ENCODE measurements at regions not wholly inside any gene's neighbourhood (a gene's known extent, or its start where the extent isn't known, plus 50 kb on each side); places are given as distances from the start of the nearest gene placed in this dataset.
A peak's percentile ranks its signal among the peaks of the same experiment; 100 is the strongest.

GRCh38 chr5:136434795-136435194 is 69.5 kb upstream of the TRPC7 start:
- no peak for TF ChIP-seq CTCF (conservative IDR thresholded peaks at IDR 0.05)
- no peak for DNase-seq (ENCODE audit: low read depth, low spot score)
- H3K27me3 Mint-ChIP-seq (ENCODE audit: low read depth): peaks cover 16% of the 10 kb centered on the region
- H3K4me3 Mint-ChIP-seq: no peak overlapping the region
- no peaks in the 10 kb centered on the region for H3K4me1 Mint-ChIP-seq
- H3K27ac Mint-ChIP-seq (ENCODE audit: unreplicated experiment): no peak overlapping the region
- no peaks in the 10 kb centered on the region for H3K9me3 Mint-ChIP-seq
- no peaks in the 10 kb centered on the region for H3K36me3 Mint-ChIP-seq (ENCODE audit: low read depth)

- Mint-ChIP-seq H3K27ac (ENCODE audit: unreplicated experiment) (peak overlapping the region; percentile 44), H3K27me3 (ENCODE audit: low read depth) (peaks cover 24% of the 10 kb centered on the region), H3K4me1 (no peaks in the 10 kb centered on the region), H3K9me3 (no peaks in the 10 kb centered on the region), H3K36me3 (ENCODE audit: low read depth) (no peaks in the 10 kb centered on the region), H3K4me3 (no peak overlapping the region)
- DNase-seq (ENCODE audit: low read depth, low spot score): no peak
- TF ChIP-seq CTCF (conservative IDR thresholded peaks at IDR 0.05): no peak
Measured at GRCh38 chr5:136432705-136433104, 67.4 kb upstream of the TRPC7 start.

DNA sequence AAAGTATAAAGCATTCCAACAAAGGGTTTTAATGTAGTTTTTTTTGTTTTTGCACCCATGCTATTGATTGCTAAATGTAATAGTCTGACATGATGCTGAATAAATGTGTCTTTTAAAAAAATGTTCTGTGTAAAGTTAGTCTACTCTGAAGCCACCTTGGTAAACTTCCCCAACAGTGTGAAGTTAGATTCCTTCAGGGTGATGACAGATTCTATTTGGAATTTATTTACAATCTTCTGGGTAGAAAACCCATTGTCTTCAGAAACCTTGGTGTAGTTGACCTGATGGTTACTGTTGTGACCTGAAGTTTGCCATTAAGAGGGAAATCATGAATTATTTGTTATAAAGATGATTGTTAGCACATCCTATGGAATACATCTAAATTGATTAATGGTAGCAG is 64.7 kb upstream of the TRPC7 start:
- Mint-ChIP-seq H3K4me3 (no peak overlapping the region), H3K36me3 (ENCODE audit: low read depth) (no peaks in the 10 kb centered on the region), H3K9me3 (no peaks in the 10 kb centered on the region), H3K27ac (ENCODE audit: unreplicated experiment) (no peak overlapping the region), H3K27me3 (ENCODE audit: low read depth) (peaks cover 37% of the 10 kb centered on the region), H3K4me1 (no peaks in the 10 kb centered on the region)
- TF ChIP-seq CTCF (conservative IDR thresholded peaks at IDR 0.05): no peak
- no peak for DNase-seq (ENCODE audit: low read depth, low spot score)

DNA sequence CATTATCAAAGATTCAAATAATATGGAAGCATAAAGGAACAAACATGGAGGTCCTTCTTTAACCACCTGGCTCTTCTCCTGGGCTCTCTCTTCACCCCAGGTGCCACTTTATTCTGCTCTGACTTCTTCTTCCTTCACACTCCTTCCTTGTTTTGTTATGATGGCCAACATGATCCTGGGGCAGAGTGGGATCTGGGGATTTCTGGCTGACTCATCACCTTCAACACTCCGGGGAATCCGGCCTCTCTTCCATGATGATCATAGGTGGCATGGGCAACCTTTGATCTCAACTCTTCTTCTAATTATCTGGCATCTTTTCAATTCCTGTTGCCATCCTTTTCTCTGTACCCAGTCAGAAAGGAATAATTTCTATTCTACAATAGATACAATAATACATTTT is 62.1 kb upstream of the TRPC7 start:
- H3K4me3 Mint-ChIP-seq: no peak overlapping the region
- TF ChIP-seq CTCF (conservative IDR thresholded peaks at IDR 0.05): no peak
- no peaks in the 10 kb centered on the region for H3K36me3 Mint-ChIP-seq (ENCODE audit: low read depth)
- H3K27me3 Mint-ChIP-seq (ENCODE audit: low read depth): peaks cover 32% of the 10 kb centered on the region
- peaks cover 3% of the 10 kb centered on the region for H3K4me1 Mint-ChIP-seq
- no peak overlapping the region for H3K27ac Mint-ChIP-seq (ENCODE audit: unreplicated experiment)
- no peak for DNase-seq (ENCODE audit: low read depth, low spot score)
- H3K9me3 Mint-ChIP-seq: no peaks in the 10 kb centered on the region

GRCh38 chr5:136425921-136426320 is 60.6 kb upstream of the TRPC7 start:
- Mint-ChIP-seq H3K4me1 (peaks cover 3% of the 10 kb centered on the region), H3K36me3 (ENCODE audit: low read depth) (no peaks in the 10 kb centered on the region), H3K9me3 (no peaks in the 10 kb centered on the region), H3K4me3 (no peak overlapping the region), H3K27ac (ENCODE audit: unreplicated experiment) (no peak overlapping the region), H3K27me3 (ENCODE audit: low read depth) (peaks cover 33% of the 10 kb centered on the region)
- no peak for DNase-seq (ENCODE audit: low read depth, low spot score)
- TF ChIP-seq CTCF (conservative IDR thresholded peaks at IDR 0.05): no peak

All from neural crest cell (in vitro differentiated cells).